DMS153 (cell line): ENCODE measurements at regions not wholly inside any gene's neighbourhood (a gene's known extent, or its start where the extent isn't known, plus 50 kb on each side); places are given as distances from the start of the nearest gene placed in this dataset.

Source experiments
- DNase-seq: peaks from one replicate; lab custom pipeline; 2025; lab: John Stamatoyannopoulos, UW

DNA sequence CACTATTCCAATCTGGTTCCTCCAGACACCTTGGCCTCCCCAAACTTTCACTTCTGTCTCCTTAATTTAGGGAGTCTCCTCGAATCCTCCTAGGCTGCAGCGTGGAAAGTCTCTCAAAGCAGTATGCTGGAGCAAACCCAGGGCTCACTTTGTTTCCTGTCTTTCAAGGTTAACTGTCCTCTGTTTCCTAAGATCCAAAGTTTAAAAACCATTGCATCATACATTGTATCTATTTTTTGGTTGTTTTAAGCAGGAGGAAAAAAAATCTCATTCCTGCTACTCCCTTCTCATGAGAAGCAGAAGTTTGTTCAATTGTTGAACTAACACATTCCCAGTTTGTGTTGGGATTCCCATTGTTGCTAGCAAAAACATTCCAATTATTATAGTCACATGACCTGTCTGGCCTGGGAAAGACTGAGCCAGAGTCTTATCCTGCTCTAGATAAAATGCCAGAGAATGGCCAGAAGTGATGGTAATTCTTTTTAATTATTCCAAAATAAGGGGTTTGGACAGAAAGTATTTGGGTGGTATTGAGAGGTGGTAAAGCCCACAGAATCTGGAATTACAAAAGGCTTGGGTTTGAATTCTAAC, 67.3 kb downstream of the HSPB8 start:
- DNase-seq, result no peak

DNA sequence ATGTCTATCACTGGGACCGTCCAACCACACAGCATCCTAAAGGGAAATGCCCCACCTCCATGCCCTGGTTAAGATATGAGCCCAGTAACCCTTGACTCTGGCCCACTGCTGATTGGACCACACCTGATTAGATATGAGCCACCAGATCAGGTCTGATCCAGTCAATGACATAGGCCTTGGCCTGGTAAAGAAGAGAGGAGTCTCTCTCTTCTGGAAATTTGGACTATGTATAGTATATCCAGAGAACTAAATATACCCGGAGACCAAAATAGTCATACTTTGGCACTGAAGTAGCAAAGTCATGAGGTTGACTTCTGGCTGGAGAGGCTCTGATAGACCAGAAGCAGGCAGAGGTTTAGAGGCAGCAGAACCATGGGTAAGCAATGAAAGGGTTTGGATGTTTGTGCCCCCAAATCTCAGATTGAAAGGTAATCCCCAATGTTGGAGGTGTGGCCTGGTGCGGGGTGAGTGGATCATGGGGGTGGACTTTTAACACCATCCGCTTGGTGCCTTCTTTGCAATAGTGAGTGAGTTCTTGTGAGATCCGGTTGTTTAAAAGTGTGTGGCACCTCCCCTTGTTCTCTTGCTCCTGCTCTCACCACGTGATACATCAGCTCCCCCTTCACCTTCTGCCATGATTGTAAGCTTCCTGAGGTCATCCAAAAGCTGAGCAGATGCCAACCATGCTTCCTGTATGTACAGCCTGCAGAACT, 68.4 kb downstream of the HSPB8 start:
- DNase-seq, result no peak

DNA sequence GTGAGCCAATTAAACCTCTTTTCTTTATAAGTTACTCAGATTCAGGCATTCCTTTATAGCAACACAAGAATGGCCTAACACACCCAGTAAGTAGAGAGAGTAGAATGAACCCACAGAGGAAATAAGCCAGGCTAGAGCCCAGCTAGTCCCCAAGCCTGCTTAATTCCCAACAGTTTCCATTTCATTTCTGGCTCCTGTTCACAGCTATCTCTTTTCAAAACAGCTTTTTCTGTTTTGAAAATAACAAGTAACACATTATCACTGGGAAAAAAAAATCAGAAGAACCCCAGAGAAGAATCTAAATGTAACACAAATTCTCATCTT, 69.0 kb downstream of the HSPB8 start:
- no peak for DNase-seq

DNA sequence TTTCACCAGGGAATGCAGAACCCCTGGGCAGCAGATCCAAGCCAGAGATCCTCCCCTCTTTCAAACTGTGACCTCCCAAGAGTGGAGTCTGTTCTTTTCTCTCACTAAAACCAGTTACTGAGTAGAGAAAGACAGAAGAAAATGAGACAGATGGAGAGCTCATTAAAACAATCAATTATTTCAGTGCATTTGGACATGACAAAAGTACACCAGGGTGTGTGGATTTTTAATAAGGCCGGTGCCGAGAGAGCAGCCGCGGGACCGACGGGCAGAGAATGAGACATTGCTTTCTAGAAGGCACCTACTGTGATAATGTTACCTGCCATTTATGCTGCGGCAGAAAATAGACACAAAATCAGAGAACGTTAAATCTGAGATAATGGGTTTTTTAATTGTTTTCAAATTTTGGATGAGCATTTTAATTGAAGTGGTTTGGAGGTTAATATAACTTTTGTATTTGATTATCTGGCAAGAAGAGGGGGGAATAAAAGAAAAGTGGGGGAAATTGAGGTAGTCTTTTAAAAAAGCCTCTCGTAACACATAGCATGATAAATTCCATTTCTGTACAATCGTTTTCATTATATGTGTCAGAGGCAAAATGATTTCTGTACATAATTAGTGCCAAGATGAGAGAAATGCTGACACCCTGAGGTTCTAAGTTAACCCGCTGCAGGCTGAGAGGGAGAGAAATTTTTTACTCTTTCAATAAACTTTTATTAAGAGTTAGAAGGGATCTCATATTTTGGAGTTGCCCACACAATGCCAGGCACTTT, 70.8 kb downstream of the HSPB8 start:
- no peak for DNase-seq

DNA sequence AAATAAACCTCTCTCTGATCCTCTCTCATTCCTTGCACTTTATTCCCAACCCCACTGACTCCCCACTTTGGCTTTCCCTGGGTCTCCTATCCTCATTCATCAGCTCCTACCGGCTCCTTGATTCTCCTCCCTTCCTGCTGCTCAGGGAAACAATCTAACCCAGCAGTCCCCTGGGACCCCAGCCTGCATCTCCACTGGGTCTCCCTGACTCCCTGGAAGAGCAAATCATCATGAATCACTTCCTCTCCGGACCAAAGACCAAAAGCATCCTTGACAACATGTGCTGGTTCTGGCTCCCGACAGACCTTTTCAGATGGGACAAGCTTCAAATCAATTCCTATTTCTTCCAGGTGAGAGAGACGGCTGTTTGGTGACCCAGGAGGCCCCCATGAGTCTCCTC, 76.6 kb downstream of the HSPB8 start:
- DNase-seq, result no peak

DNA sequence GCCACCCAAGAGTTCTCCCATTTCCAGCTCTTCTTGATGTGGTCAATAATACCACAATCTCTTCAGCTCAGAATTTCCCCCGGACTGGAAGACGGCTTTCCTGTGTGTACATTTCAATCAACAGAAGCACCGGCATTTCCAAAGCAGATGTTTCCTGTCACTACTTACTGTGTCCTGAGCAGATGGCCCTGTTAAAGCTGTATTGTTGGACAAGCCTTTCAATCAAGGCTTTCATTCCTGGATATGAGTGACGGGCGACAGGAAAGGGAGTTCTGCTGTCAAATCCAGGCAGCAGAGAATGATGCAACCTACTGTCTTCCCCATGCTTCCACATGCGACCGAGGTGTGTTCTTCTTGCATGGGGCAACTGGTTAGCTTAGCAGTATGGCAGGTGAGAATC, 76.4 kb upstream of the CCDC60 start:
- peak; percentile 86 for DNase-seq

DNA sequence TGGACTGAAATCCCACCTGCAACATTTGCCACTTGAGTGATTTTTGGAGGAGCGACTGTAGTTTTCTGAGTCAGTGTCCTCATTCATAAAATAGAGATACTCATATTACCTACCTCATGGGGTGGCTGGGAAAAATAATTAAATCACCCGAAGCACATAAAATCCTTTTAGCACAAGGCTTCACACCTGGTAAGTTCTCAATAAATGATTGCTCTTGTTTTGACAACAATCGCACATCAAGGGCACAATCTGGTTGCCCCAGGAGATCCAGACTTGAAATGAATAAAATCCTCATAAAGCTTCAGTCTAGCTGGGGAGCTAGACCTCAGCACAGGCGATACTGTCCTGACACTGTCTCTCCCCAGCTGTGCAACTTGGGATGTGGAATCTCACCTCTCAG, 76.0 kb upstream of the CCDC60 start:
- DNase-seq, result peak; percentile 61

DNA sequence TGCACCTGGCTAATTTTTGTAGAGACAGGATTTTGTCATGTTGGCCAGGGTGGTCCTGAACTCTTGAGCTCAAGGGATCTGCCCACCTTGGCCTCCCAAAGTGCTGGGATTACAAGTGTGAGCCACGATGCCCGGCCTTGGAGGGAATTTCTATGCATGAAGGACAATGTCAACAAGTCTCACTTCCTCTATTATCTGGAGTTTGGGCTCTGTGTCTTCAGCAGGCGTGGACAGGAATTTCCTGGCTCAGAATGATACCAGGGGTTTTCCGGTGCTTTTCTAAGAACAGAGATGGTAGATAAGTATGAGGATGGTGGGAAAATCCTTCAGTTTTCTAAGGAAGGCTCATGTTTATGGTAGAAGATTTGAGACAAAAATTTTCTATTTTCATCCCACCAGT, 75.0 kb upstream of the CCDC60 start:
- no peak for DNase-seq

DNA sequence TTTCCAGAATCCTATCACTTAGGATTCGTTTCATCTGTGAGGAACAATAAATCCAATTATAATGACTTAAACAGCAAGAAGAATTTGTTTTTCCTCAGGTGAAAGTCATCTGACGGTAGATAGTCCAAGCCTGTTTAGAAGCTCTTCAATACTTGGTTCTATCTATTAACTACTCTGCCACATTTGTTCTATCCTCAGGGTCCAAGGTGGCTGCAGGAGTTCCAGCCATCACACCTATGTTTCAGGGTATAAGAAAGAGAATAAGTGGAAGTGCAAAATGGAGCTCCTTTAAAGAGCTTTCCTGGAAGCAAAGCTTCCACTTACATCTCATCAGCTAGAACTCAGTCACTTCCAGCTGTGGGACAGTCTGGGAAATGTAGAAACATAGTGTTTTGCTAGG, 72.1 kb upstream of the CCDC60 start:
- no peak for DNase-seq

DNA sequence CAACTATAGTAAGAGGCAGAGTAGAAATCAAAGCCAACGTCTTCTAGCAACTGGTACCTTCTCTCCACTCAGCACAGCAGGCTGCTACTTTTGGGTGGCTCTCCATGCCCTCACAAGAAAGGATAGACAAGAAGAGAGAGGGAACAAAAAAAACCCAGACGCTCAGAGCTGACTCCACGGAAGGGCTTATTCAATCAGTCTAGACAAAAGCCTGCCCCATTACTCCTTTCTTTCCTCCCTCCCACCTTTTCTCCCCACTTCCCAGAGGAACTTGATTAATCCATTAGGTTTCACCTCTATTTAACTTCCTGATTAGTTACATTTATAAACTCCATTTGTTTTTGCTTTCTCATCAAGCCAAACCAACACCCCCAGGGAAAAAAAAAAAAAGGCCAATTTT, 71.1 kb upstream of the CCDC60 start:
- no peak for DNase-seq

DNA sequence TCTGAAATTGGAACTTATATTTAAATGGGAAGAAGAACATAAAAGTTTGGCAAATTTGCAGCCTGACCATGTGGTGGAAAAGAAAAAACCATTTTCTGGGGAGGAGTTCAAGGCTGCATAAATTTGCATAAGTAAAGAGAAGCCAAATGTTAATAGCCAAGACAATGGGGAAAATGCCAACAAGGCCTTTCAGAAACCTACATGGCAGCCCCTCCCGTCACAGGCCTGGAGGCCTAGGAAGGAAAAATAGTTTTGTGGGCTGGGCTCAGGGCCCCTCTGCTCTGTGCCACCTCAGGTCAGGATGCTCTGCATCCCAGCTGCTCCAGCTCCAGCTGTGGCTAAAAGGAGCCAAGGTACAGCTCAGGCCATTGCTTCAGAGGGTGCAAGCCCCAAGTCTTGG, 67.6 kb upstream of the CCDC60 start:
- no peak for DNase-seq

DNA sequence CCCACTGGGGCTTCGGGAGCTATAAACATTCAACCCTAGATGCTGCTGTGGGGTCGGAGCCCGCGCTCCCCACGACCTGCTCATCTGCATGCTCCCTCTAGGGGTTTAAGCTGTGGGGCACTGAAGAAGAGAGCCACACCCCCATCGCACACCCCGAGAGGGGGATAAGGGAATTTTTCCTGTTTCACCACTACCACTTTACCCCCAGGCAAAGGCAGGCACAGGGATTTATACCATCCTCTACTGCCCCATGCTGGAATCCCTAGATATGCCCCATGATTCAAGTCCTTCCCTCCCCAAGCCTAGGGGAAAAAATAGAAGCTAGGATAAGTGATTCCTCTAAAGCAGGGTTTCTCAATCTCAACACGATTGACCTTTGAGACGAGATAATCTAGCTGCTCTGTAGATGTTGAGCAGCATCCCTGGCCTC, 59.9 kb upstream of the CCDC60 start:
- DNase-seq, result no peak

DNA sequence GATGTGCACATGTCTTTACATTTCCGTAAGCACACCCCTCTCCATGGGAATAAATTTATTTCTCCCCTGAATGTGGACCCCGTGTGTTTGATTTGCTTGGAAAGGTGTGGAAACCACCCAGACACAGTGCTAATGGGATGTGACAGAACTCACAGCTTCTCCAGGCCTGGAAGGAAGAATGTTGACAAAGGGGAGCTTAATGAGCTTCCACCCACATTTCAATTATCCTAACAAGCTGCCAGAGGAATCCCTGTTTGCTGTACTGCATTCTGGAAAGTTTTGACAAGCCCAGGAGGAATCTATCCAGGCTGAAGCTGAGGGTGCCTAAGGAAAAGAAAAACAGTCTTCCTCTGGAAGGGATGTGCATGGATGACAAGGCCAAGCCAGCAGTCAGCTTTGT, 51.2 kb upstream of the CCDC60 start:
- DNase-seq, result no peak
